ENCODE measurements at regions not wholly inside any gene's neighbourhood (a gene's known extent, or its start where the extent isn't known, plus 50 kb on each side); places are given as distances from the start of the nearest gene placed in this dataset.

DNA sequence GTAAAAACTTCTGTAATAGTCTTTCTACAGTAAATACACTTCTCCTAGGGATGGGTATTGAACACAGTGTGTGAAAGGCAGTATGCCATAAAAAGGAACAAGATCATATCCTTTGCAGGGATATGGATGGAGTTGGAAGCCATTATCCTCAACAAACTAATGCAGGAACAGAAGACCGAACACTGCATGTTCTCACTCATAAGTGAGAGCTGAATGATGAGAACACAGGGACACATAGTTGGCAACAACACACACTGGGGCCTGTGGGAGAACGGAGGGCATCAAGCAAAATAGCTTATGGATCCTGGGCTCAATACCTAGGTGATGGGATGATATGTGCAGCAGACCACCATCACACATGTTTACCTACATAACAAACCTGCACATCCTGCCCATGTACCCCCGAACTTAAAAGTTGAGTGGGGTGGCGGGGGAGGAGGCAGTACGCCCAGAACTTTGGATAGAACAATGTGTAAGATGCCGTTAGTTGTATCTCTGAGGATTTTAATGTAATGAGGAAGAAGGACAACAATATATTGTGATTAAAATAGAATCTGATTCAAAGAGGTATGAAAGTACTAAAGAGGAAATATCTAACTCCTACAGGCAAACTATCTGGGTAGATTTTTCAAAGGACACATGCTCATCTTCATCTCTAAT lies 183.2 kb downstream of the NDFIP2 start:
- no peaks in the 10 kb centered on the region for H3K36me3 ChIP-seq (ENCODE audit: control insufficient read depth, insufficient read depth, low read length)
- no peaks in the 10 kb centered on the region for H3K9me3 ChIP-seq (ENCODE audit: control insufficient read depth, insufficient read depth, low read length)
- no peaks in the 10 kb centered on the region for H3K27me3 ChIP-seq (ENCODE audit: control insufficient read depth, insufficient read depth, low read length)
- no peak for DNase-seq (ENCODE audit: low read depth in 4 of 6, low spot score in 6 of 6)
- no peak overlapping the region for H3K27ac ChIP-seq (ENCODE audit: low read depth, low read length)
- 86% methylated on average over 1 of the region's 6 CpGs for WGBS (ENCODE audit: insufficient coverage)
- H3K4me3 ChIP-seq (ENCODE audit: low read depth, low read length), result no peak overlapping the region
- H3K4me1 ChIP-seq (ENCODE audit: control insufficient read depth, insufficient read depth, low read length), result no peaks in the 10 kb centered on the region

DNA sequence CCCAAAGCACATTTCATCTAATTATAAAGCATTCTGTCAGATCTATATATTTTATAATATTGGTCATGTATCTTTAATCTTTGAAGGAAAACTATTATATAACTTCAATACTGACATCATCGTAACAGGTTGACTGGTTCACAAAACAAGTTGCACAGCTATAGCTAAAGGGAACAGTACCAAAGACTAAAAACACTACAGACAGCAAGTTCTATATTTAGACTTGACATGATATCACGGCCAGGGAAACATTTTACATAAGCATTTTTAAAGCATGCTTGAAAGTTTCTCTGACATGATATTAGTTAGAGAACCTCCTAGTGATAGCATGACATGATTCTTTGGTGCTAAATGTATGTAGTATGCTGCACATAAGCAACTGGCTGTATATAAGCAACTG lies 182.5 kb downstream of the NDFIP2 start:
- WGBS (ENCODE audit: insufficient coverage), result no CpG with 5 or more reads among the region's 2 CpGs
- H3K36me3 ChIP-seq (ENCODE audit: control insufficient read depth, insufficient read depth, low read length), result no peaks in the 10 kb centered on the region
- no peak overlapping the region for H3K27ac ChIP-seq (ENCODE audit: low read depth, low read length)
- no peaks in the 10 kb centered on the region for H3K9me3 ChIP-seq (ENCODE audit: control insufficient read depth, insufficient read depth, low read length)
- peaks cover 3% of the 10 kb centered on the region for H3K4me1 ChIP-seq (ENCODE audit: control insufficient read depth, insufficient read depth, low read length)
- no peak overlapping the region for H3K4me3 ChIP-seq (ENCODE audit: low read depth, low read length)
- H3K27me3 ChIP-seq (ENCODE audit: control insufficient read depth, insufficient read depth, low read length), result no peaks in the 10 kb centered on the region
- peak in 1 of 6 donors; percentile 28 for DNase-seq (ENCODE audit: low read depth in 4 of 6, low spot score in 6 of 6)

DNA sequence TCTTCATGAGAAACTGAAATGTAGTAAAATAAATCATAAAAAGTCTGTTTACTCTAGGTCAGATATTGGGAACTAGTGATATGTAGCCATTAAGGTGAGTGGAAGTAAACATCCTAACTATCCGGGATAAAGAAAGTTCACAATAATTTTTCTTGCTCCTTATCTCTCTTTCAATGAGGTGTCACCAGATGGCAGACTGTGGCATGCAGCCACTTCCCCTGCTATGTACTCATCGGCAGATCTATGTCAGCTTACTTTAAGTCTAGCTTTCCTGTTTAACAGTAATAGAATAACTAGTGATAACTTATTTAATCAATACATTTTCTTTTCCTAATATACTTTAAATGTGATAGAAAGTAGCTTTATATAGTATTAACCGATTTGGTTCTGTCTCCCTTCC lies 181.9 kb downstream of the NDFIP2 start:
- no CpG with 5 or more reads among the region's 3 CpGs for WGBS (ENCODE audit: insufficient coverage)
- no peak overlapping the region for H3K27ac ChIP-seq (ENCODE audit: low read depth, low read length)
- DNase-seq (ENCODE audit: low read depth in 4 of 6, low spot score in 6 of 6), result peak in 2 of 6 donors; percentile 59 to 73
- no peaks in the 10 kb centered on the region for H3K27me3 ChIP-seq (ENCODE audit: control insufficient read depth, insufficient read depth, low read length)
- H3K9me3 ChIP-seq (ENCODE audit: control insufficient read depth, insufficient read depth, low read length), result no peaks in the 10 kb centered on the region
- H3K36me3 ChIP-seq (ENCODE audit: control insufficient read depth, insufficient read depth, low read length), result no peaks in the 10 kb centered on the region
- H3K4me1 ChIP-seq (ENCODE audit: control insufficient read depth, insufficient read depth, low read length), result peaks cover 3% of the 10 kb centered on the region
- H3K4me3 ChIP-seq (ENCODE audit: low read depth, low read length), result no peak overlapping the region

DNA sequence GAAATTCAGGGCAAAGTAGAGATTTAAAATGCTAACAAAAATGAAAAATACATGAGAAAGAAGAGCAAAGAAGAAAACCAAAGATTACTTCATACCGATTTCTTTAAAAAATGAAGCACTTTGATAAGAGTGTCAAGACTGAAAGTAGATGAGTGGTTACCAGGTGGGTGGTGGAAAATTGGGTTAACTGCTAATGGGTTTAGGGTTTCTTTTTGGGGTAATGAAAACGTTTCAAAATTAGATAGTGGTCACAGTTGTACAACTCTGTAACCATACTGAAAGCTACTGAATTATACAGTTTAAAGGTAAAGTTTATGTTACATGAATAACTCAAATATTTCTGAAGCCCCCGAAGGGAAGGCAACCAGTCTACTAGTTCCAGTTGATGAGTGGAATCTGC lies 179.4 kb downstream of the NDFIP2 start:
- DNase-seq (ENCODE audit: low read depth in 4 of 6, low spot score in 6 of 6), result no peak
- Histone ChIP-seq H3K27ac (ENCODE audit: low read depth, low read length) (no peak overlapping the region), H3K4me3 (ENCODE audit: low read depth, low read length) (no peak overlapping the region), H3K4me1 (ENCODE audit: control insufficient read depth, insufficient read depth, low read length) (peaks cover 3% of the 10 kb centered on the region), H3K9me3 (ENCODE audit: control insufficient read depth, insufficient read depth, low read length) (no peaks in the 10 kb centered on the region), H3K36me3 (ENCODE audit: control insufficient read depth, insufficient read depth, low read length) (no peaks in the 10 kb centered on the region), H3K27me3 (ENCODE audit: control insufficient read depth, insufficient read depth, low read length) (no peaks in the 10 kb centered on the region)
- WGBS (ENCODE audit: insufficient coverage), result no CpG with 5 or more reads among the region's 3 CpGs

DNA sequence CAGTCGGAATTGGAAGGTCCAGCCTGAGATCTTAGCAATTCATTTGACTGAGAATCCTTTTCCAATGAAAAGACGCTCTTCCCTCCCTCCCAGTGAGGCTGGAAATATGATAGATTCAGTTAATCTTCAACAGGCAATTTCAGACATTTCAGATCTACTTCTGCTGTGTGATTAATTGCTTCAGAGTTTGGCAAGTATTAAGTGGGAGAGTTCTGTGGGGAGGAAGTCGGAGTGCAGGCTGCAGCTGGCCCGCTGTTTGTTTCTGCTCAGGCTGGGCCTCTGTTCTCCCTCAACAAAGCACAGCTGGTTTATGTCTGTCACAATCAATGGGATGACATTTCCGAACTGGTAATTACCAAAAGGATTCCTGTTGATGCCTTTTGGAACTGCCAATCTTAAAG lies 178.2 kb downstream of the NDFIP2 start:
- no peak overlapping the region for H3K4me3 ChIP-seq (ENCODE audit: low read depth, low read length)
- no peaks in the 10 kb centered on the region for H3K9me3 ChIP-seq (ENCODE audit: control insufficient read depth, insufficient read depth, low read length)
- no peaks in the 10 kb centered on the region for H3K27me3 ChIP-seq (ENCODE audit: control insufficient read depth, insufficient read depth, low read length)
- 43% methylated on average over 3 of the region's 5 CpGs for WGBS (ENCODE audit: insufficient coverage)
- no peak overlapping the region for H3K27ac ChIP-seq (ENCODE audit: low read depth, low read length)
- DNase-seq (ENCODE audit: low read depth in 4 of 6, low spot score in 6 of 6), result peak in 2 of 6 donors; percentile 13 to 24
- H3K36me3 ChIP-seq (ENCODE audit: control insufficient read depth, insufficient read depth, low read length), result no peaks in the 10 kb centered on the region
- peaks cover 3% of the 10 kb centered on the region for H3K4me1 ChIP-seq (ENCODE audit: control insufficient read depth, insufficient read depth, low read length)

DNA sequence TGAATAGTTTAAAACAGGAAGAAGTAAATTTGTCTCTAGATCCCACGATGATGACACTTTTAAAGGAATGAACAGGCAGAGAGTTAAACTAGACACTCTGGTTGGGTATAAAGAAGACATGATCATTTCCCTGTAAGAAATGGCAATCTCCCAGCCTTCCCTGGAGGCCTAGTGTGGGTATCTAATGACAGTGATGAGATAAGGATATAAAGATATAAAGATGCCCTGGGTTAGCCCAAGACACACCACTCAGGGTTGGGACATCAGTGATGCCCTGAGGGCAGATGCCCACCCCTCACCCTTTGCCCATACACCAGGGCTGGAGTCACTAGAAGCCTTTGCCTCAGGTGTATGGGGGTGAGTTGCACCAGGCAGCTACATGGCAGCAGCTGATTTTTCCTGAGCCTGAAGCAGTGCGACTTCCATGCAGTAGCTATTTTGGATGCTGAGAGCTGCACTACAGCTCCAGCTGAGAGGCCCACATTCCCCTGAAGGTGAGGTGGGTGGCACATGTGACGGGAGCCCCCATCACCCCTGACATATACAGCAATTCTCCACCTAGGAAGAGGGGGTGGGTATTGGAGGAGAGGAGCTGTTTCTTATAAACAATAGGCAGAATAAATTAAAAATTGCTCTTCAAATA lies 177.5 kb downstream of the NDFIP2 start:
- no peak overlapping the region for H3K4me3 ChIP-seq (ENCODE audit: low read depth, low read length)
- H3K36me3 ChIP-seq (ENCODE audit: control insufficient read depth, insufficient read depth, low read length), result no peaks in the 10 kb centered on the region
- H3K9me3 ChIP-seq (ENCODE audit: control insufficient read depth, insufficient read depth, low read length), result no peaks in the 10 kb centered on the region
- H3K4me1 ChIP-seq (ENCODE audit: control insufficient read depth, insufficient read depth, low read length), result peaks cover 3% of the 10 kb centered on the region
- DNase-seq (ENCODE audit: low read depth in 4 of 6, low spot score in 6 of 6), result no peak
- no peaks in the 10 kb centered on the region for H3K27me3 ChIP-seq (ENCODE audit: control insufficient read depth, insufficient read depth, low read length)
- H3K27ac ChIP-seq (ENCODE audit: low read depth, low read length), result no peak overlapping the region
- 90% methylated on average over 2 of the region's 3 CpGs for WGBS (ENCODE audit: insufficient coverage)

DNA sequence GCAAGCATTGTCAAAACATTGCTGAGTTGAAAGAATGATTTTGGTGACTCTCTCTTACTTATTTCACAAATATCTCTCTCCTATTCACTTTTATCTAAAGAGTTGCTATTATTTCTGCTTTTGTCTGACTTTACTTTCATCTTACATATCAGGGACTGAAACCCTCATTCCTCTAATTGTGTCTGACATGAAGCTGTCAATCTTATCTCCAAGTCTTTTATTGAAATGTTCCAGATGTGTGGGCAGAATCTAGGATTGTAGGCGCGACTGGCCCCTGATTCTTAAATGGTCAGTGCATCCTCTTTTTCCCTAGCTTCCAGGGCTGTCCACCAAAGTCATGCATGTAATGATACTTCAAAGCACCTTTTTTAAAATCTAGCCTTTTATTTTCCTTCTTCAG lies 174.6 kb downstream of the NDFIP2 start:
- no peak for DNase-seq (ENCODE audit: low read depth in 4 of 6, low spot score in 6 of 6)
- no peak overlapping the region for H3K4me3 ChIP-seq (ENCODE audit: low read depth, low read length)
- WGBS (ENCODE audit: insufficient coverage), result 100% methylated on average over 2 of the region's 2 CpGs
- H3K27me3 ChIP-seq (ENCODE audit: control insufficient read depth, insufficient read depth, low read length), result no peaks in the 10 kb centered on the region
- no peaks in the 10 kb centered on the region for H3K36me3 ChIP-seq (ENCODE audit: control insufficient read depth, insufficient read depth, low read length)
- H3K27ac ChIP-seq (ENCODE audit: low read depth, low read length), result no peak overlapping the region
- peaks cover 3% of the 10 kb centered on the region for H3K4me1 ChIP-seq (ENCODE audit: control insufficient read depth, insufficient read depth, low read length)
- no peaks in the 10 kb centered on the region for H3K9me3 ChIP-seq (ENCODE audit: control insufficient read depth, insufficient read depth, low read length)

DNA sequence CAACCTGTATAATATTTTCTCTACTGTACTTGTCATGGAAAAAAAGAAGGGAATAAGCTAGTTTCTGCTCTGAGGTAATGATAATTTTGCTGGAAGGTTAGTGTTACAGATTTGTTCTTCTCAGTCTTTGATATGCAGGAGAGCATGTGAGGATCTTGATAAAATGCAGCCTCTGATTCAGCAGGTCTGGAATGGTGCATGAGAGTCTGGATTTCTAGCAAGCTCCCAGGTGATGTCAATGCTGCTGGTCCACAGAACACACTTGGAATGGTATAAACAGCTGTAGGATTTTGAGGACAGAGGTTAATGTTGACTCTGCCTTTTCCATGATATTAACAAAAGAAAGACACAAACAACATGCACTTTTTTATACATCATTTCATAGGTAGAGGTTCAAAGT lies 173.6 kb downstream of the NDFIP2 start:
- Histone ChIP-seq H3K4me3 (ENCODE audit: low read depth, low read length) (no peak overlapping the region), H3K4me1 (ENCODE audit: control insufficient read depth, insufficient read depth, low read length) (peaks cover 3% of the 10 kb centered on the region), H3K36me3 (ENCODE audit: control insufficient read depth, insufficient read depth, low read length) (no peaks in the 10 kb centered on the region), H3K27me3 (ENCODE audit: control insufficient read depth, insufficient read depth, low read length) (no peaks in the 10 kb centered on the region), H3K27ac (ENCODE audit: low read depth, low read length) (no peak overlapping the region), H3K9me3 (ENCODE audit: control insufficient read depth, insufficient read depth, low read length) (no peaks in the 10 kb centered on the region)
- no peak for DNase-seq (ENCODE audit: low read depth in 4 of 6, low spot score in 6 of 6)

DNA sequence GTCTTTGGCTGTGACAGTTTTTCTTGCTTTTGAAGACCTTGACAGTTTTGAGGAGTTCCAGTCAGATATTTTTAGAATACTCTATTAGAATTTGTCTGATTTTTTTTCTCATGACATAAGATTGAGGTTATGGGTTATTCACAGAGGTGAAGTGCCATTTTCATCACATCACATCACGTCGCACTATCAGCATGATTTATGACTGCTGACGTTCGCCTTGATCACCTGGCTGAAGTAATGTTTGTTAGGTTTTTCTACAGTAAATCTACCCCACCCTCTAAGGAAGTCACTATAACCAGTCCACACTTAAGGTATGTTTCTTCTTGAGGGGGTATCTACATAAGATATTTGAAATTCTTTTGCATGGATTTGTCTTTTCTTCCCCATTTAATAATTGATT lies 169.7 kb downstream of the NDFIP2 start:
- no CpG with 5 or more reads among the region's 4 CpGs for WGBS (ENCODE audit: insufficient coverage)
- H3K4me1 ChIP-seq (ENCODE audit: control insufficient read depth, insufficient read depth, low read length), result no peaks in the 10 kb centered on the region
- H3K9me3 ChIP-seq (ENCODE audit: control insufficient read depth, insufficient read depth, low read length), result no peaks in the 10 kb centered on the region
- DNase-seq (ENCODE audit: low read depth in 4 of 6, low spot score in 6 of 6), result no peak
- H3K27me3 ChIP-seq (ENCODE audit: control insufficient read depth, insufficient read depth, low read length), result no peaks in the 10 kb centered on the region
- H3K27ac ChIP-seq (ENCODE audit: low read depth, low read length), result no peak overlapping the region
- no peaks in the 10 kb centered on the region for H3K36me3 ChIP-seq (ENCODE audit: control insufficient read depth, insufficient read depth, low read length)
- H3K4me3 ChIP-seq (ENCODE audit: low read depth, low read length), result no peak overlapping the region

DNA sequence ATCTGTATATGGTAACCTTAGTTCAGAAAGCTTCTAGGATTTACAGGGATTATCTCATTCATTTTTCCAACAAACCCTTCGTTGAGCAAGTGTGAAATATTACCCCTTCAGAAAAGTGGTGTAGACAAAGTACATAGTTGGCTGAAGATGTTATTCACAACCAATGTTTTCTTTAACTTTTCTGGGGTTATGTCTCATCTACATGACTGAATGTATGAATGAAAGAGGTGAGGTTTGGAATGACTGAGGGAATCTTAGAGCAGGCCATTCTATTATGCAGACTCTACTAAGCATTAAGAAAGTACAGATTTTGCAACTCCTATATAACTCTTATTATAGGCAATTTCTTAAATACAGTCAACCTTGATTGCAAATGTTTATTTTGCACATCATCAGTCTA lies 167.2 kb downstream of the NDFIP2 start:
- no peak for DNase-seq (ENCODE audit: low read depth in 4 of 6, low spot score in 6 of 6)
- no peaks in the 10 kb centered on the region for H3K27me3 ChIP-seq (ENCODE audit: control insufficient read depth, insufficient read depth, low read length)

More for the DNA sequence above, 167.2 kb downstream of the NDFIP2 start:
- H3K36me3 ChIP-seq (ENCODE audit: control insufficient read depth, insufficient read depth, low read length), result no peaks in the 10 kb centered on the region
- no peak overlapping the region for H3K4me3 ChIP-seq (ENCODE audit: low read depth, low read length)
- no peaks in the 10 kb centered on the region for H3K9me3 ChIP-seq (ENCODE audit: control insufficient read depth, insufficient read depth, low read length)
- no peaks in the 10 kb centered on the region for H3K4me1 ChIP-seq (ENCODE audit: control insufficient read depth, insufficient read depth, low read length)
- no peak overlapping the region for H3K27ac ChIP-seq (ENCODE audit: low read depth, low read length)
- WGBS (ENCODE audit: insufficient coverage), result no CpG with 5 or more reads among the region's 1 CpG
